SK-N-SH treated with all-trans-retinoic acid at 6 μM for 48 hours (cell line): ENCODE measurements at regions not wholly inside any gene's neighbourhood (a gene's known extent, or its start where the extent isn't known, plus 50 kb on each side); places are given as distances from the start of the nearest gene placed in this dataset.

Experiments used
- ATAC-seq: fragments of 200-7000 bp; cut with Tn5 transposase; 3 replicates; pipeline ENCODE4 v1.9.1; 2020; ENCODE audit warnings: mild to moderate bottlenecking, moderate library complexity
- ARNTL ChIP-seq: fragments of 450-650 bp; formaldehyde crosslinking; IDR thresholded peaks from 2 replicates; pipeline ENCODE4 v1.5.0; 2020; ENCODE audit warnings: low read depth, mild to moderate bottlenecking, moderate library complexity, borderline replicate concordance
- CSDC2 ChIP-seq: fragments of 250-450 bp; sonication (Bioruptor Pico); IDR thresholded peaks from 2 replicates; pipeline ENCODE4 v1.5.0; 2020; ENCODE audit warnings: mild to moderate bottlenecking, moderate library complexity
- CSRNP3 ChIP-seq: fragments of 250-450 bp; sonication (Bioruptor Pico); IDR thresholded peaks from 2 replicates; pipeline ENCODE4 v1.5.1; 2021; ENCODE audit warnings: mild to moderate bottlenecking, moderate library complexity
- ESRRG ChIP-seq: fragments of 250-450 bp; sonication (Bioruptor Pico); IDR thresholded peaks from 2 replicates; pipeline ENCODE4 v1.6.1; 2021; ENCODE audit warnings: mild to moderate bottlenecking
- GLIS3 ChIP-seq: fragments of 250-450 bp; sonication (Bioruptor Pico); IDR thresholded peaks from 2 replicates; pipeline ENCODE4 v1.5.0; 2020; ENCODE audit warnings: mild to moderate bottlenecking, moderate library complexity
- OSR1 ChIP-seq: fragments of 250-450 bp; sonication (Bioruptor Pico); IDR thresholded peaks from 2 replicates; pipeline ENCODE4 v1.8.0; 2022; ENCODE audit warnings: moderate library complexity, mild to moderate bottlenecking, inconsistent platforms
- PPARA ChIP-seq: fragments of 250-450 bp; sonication (Bioruptor Pico); IDR thresholded peaks from 2 replicates; pipeline ENCODE4 v1.5.0; 2020; ENCODE audit warnings: mild to moderate bottlenecking, borderline replicate concordance
- RARB ChIP-seq: fragments of 250-450 bp; sonication (Bioruptor Pico); IDR thresholded peaks from 2 replicates; pipeline ENCODE4 v1.8.0; 2021; ENCODE audit warnings: mild to moderate bottlenecking, moderate library complexity
- SNAI2 ChIP-seq: fragments of 250-450 bp; sonication (Bioruptor Pico); IDR thresholded peaks from 2 replicates; pipeline ENCODE4 v1.5.0; 2020; ENCODE audit warnings: mild to moderate bottlenecking, moderate library complexity
- TCF4 ChIP-seq: fragments of 250-450 bp; sonication (Bioruptor Pico); IDR thresholded peaks from 2 replicates; pipeline ENCODE4 v1.8.0; 2021; ENCODE audit warnings: mild to moderate bottlenecking, moderate library complexity, borderline replicate concordance
- TOX ChIP-seq: fragments of 250-450 bp; sonication (Bioruptor Pico); IDR thresholded peaks from 2 replicates; pipeline ENCODE4 v1.8.0; 2021; ENCODE audit warnings: mild to moderate bottlenecking, moderate library complexity, borderline replicate concordance
- ZC3H10 ChIP-seq: fragments of 250-450 bp; sonication (Bioruptor Pico); IDR thresholded peaks from 2 replicates; pipeline ENCODE4 v1.5.1; 2021; ENCODE audit warnings: mild to moderate bottlenecking, moderate library complexity
- ZFP3 ChIP-seq: fragments of 250-450 bp; sonication (Bioruptor Pico); IDR thresholded peaks from 2 replicates; pipeline ENCODE4 v1.5.0; 2020; ENCODE audit warnings: mild to moderate bottlenecking, moderate library complexity
- ZFP30 ChIP-seq: fragments of 450-650 bp; formaldehyde crosslinking; IDR thresholded peaks from 2 replicates; pipeline ENCODE4 v1.5.0; 2022; ENCODE audit warnings: mild to moderate bottlenecking, moderate library complexity
- ZNF565 ChIP-seq: fragments of 450-650 bp; formaldehyde crosslinking; conservative IDR thresholded peaks from 2 replicates; pipeline ENCODE4 v1.5.0; 2020; ENCODE audit warnings: low read depth, mild to moderate bottlenecking, moderate library complexity
- ZNF70 ChIP-seq: fragments of 450-650 bp; formaldehyde crosslinking; IDR thresholded peaks from 2 replicates; pipeline ENCODE4 v1.5.0; 2020; ENCODE audit warnings: mild to moderate bottlenecking, moderate library complexity
- ZNF8 ChIP-seq: fragments of 450-650 bp; formaldehyde crosslinking; IDR thresholded peaks from 2 replicates; pipeline ENCODE4 v1.5.0; 2020; ENCODE audit warnings: mild to moderate bottlenecking, moderate library complexity
- TF ChIP-seq, protein P1 (sequence below): fragments of 250-450 bp; sonication (Bioruptor Pico); IDR thresholded peaks from 2 replicates; pipeline ENCODE4 v1.5.1; 2020; ENCODE audit warnings: low read depth, mild to moderate bottlenecking, moderate library complexity
- TF ChIP-seq, protein P2 (sequence below): fragments of 250-450 bp; sonication (Bioruptor Pico); IDR thresholded peaks from 2 replicates; pipeline ENCODE4 v1.8.0; 2020; ENCODE audit warnings: mild to moderate bottlenecking, moderate library complexity, borderline replicate concordance
- TF ChIP-seq, protein P3 (sequence below): fragments of 250-450 bp; sonication (Bioruptor Pico); IDR thresholded peaks from 2 replicates; pipeline ENCODE4 v1.8.0; 2021; ENCODE audit warnings: low read depth, mild to moderate bottlenecking, moderate library complexity, borderline replicate concordance

DNA sequence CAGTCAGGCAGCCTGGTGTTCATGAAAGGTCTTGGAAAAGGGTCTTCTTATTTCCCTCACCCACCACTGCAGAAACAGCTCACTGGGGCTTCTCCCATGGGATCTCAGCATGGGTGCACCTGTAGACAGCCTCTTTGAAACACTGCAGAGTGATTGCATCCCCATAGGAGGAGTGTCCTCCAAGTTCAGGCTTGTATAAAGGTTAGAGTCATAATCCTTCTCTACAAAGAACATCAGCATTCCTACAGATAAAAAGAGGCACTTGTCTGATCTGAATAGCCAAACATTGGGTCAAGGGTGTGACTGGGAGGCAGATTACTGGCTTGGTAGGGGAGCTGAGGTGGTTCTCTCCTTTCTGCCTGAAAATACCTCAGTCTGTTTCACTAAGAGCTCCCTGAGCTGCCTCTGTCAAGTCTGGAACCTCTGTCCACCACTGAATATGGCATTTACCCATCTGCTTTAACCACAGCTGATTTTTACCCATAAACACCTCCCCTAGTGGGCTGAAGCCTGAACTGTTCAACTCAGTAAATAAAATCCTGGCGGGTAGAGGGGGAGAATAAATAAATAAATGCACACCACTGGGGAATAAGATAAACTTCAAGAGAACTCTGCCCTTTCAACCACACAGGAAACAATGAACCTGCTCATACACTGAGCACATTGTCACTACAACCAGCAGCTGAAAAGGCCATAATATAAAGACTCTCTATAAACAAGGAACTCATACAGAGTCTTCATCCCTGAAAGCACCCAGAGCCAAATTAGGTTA, 120.7 kb upstream of the SCAF11 start:
- no peak for TF ChIP-seq GLIS3 (CRISPR knock-in tag)
- TF ChIP-seq TCF4 (CRISPR knock-in tag) = no peak
- TF ChIP-seq ZNF565 (CRISPR knock-in tag) = no peak
- TF ChIP-seq, protein P1, sequence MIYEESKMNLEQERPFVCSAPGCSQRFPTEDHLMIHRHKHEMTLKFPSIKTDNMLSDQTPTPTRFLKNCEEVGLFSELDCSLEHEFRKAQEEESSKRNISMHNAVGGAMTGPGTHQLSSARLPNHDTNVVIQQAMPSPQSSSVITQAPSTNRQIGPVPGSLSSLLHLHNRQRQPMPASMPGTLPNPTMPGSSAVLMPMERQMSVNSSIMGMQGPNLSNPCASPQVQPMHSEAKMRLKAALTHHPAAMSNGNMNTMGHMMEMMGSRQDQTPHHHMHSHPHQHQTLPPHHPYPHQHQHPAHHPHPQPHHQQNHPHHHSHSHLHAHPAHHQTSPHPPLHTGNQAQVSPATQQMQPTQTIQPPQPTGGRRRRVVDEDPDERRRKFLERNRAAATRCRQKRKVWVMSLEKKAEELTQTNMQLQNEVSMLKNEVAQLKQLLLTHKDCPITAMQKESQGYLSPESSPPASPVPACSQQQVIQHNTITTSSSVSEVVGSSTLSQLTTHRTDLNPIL (CRISPR knock-in tag) = no peak
- TF ChIP-seq ARNTL = no peak
- TF ChIP-seq RARB = no peak
- TF ChIP-seq ZNF70 (CRISPR knock-in tag) = no peak
- TF ChIP-seq TOX = no peak
- no peak for TF ChIP-seq ZFP3 (CRISPR knock-in tag)
- TF ChIP-seq ZFP30 (CRISPR knock-in tag) = no peak
- TF ChIP-seq CSRNP3 (CRISPR knock-in tag) = no peak
- TF ChIP-seq, protein P2, sequence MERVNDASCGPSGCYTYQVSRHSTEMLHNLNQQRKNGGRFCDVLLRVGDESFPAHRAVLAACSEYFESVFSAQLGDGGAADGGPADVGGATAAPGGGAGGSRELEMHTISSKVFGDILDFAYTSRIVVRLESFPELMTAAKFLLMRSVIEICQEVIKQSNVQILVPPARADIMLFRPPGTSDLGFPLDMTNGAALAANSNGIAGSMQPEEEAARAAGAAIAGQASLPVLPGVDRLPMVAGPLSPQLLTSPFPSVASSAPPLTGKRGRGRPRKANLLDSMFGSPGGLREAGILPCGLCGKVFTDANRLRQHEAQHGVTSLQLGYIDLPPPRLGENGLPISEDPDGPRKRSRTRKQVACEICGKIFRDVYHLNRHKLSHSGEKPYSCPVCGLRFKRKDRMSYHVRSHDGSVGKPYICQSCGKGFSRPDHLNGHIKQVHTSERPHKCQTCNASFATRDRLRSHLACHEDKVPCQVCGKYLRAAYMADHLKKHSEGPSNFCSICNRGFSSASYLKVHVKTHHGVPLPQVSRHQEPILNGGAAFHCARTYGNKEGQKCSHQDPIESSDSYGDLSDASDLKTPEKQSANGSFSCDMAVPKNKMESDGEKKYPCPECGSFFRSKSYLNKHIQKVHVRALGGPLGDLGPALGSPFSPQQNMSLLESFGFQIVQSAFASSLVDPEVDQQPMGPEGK (CRISPR knock-in tag) = no peak
- TF ChIP-seq ESRRG (CRISPR knock-in tag) = no peak
- no peak for TF ChIP-seq SNAI2 (CRISPR knock-in tag)
- TF ChIP-seq ZNF8 (CRISPR knock-in tag) = no peak
- TF ChIP-seq, protein P3, sequence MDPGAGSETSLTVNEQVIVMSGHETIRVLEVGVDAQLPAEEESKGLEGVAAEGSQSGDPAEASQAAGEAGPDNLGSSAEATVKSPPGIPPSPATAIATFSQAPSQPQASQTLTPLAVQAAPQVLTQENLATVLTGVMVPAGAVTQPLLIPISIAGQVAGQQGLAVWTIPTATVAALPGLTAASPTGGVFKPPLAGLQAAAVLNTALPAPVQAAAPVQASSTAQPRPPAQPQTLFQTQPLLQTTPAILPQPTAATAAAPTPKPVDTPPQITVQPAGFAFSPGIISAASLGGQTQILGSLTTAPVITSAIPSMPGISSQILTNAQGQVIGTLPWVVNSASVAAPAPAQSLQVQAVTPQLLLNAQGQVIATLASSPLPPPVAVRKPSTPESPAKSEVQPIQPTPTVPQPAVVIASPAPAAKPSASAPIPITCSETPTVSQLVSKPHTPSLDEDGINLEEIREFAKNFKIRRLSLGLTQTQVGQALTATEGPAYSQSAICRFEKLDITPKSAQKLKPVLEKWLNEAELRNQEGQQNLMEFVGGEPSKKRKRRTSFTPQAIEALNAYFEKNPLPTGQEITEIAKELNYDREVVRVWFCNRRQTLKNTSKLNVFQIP (CRISPR knock-in tag) = no peak
- TF ChIP-seq OSR1 (CRISPR knock-in tag) = no peak
- TF ChIP-seq PPARA (CRISPR knock-in tag) = no peak
- TF ChIP-seq CSDC2 (CRISPR knock-in tag) = no peak
- no peak for ATAC-seq

DNA sequence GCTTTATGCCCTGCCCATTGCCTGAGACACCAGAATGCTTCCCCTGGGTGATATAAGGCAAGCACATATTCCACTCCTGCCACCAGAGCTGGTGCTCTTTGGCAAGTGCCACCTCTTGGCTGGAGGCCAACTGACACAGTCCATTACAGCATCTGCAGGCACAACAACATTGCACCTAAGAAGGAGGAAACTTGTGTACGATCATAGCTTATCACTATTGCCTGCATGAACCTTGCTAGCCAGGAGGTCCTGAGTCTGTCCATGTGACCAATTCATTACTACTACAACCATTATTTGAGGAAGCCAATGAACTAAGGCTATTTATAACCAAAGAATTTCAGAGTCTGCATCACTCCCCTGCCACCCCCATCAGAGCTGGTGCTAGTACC, 119.8 kb upstream of the SCAF11 start:
- TF ChIP-seq RARB = no peak
- no peak for TF ChIP-seq ZC3H10 (CRISPR knock-in tag)
- TF ChIP-seq TCF4 (CRISPR knock-in tag) = no peak
- ATAC-seq = no peak

DNA sequence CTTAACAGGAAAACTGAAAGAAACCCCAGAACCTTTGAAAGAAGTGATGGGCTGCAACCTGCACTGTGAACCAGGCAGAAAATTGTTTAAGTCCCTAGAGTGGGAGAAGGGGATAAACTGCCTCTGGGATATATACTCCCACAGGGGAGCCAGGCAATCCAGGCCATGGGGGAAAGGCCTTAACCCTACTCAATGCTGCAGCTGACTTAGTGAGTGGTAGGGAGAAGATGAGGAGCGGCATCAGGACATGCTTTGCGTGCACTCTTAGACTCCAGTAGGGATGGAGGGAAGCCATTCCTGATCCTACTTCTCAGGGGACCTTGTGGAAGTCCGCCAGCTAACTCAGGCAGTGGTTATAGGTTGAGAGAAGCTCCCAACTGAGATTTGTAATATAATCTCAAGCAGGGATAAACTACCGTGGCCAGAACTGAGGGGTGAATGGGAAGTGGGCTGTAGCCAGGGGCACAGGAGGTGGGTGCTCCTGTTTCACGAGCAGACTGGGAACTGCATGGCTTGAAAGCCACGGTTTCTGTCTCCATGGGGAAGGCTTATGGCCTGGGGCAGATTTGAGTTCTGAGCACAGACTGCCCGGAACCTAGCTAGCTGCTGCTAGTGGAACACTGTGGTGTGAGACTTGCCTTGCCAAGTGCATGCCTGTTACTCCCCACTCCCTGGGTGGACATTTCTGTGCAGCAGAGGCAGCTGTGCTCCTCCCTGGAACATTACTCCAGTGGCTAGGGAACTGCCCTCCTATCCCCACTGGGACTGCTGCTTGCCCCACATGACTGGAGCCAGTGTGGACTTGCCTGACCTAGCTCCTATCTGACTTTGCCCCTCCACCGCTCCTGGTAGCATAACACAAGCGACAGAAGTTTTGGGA, 119.2 kb upstream of the SCAF11 start:
- TF ChIP-seq ARNTL (no peak), OSR1 (CRISPR knock-in tag) (no peak)
- TF ChIP-seq, protein P3 (CRISPR knock-in tag) = no peak
- ATAC-seq = no peak
